ENCODE measurements at regions not wholly inside any gene's neighbourhood (a gene's known extent, or its start where the extent isn't known, plus 50 kb on each side); places are given as distances from the start of the nearest gene placed in this dataset.
"Not testable (repeated sequence)": the region's sequence is repeated elsewhere in the genome, so short reads cannot be mapped to it uniquely, and the experiment has no call there.

GRCh38 chr3:153528473-153528872, 366.4 kb downstream of the RAP2B start:
- H3K36me3 ChIP-seq = no peaks in the 10 kb centered on the region
- H3K4me1 ChIP-seq (ENCODE audit: low read depth) = no peaks in the 10 kb centered on the region
- H3K27ac ChIP-seq = no peak overlapping the region
- no peak for DNase-seq (ENCODE audit: low read depth in 1 of 2, low spot score in 1 of 2)
- H3K4me3 ChIP-seq = no peak overlapping the region
- H3K9me3 ChIP-seq (ENCODE audit: low read depth) = no peaks in the 10 kb centered on the region
- H3K27me3 ChIP-seq = no peaks in the 10 kb centered on the region
- TF ChIP-seq CTCF (IDR thresholded peaks at IDR 0.05; ENCODE audit: low read depth, low read length) = no peak

- no peak for DNase-seq (ENCODE audit: low read depth in 1 of 2, low spot score in 1 of 2)
- H3K27me3 ChIP-seq = no peaks in the 10 kb centered on the region
- H3K27ac ChIP-seq = no peak overlapping the region
- TF ChIP-seq CTCF (IDR thresholded peaks at IDR 0.05; ENCODE audit: low read depth, low read length) = no peak
- no peaks in the 10 kb centered on the region for H3K9me3 ChIP-seq (ENCODE audit: low read depth)
- H3K4me3 ChIP-seq = no peak overlapping the region
- no peaks in the 10 kb centered on the region for H3K36me3 ChIP-seq
- H3K4me1 ChIP-seq (ENCODE audit: low read depth) = no peaks in the 10 kb centered on the region
These were observed 377.2 kb downstream of the RAP2B start for GRCh38 chr3:153539263-153539662.

- H3K27ac ChIP-seq = no peak overlapping the region
- no peaks in the 10 kb centered on the region for H3K4me1 ChIP-seq (ENCODE audit: low read depth)
- no peak for TF ChIP-seq CTCF (IDR thresholded peaks at IDR 0.05; ENCODE audit: low read depth, low read length)
- no peaks in the 10 kb centered on the region for H3K27me3 ChIP-seq
- H3K4me3 ChIP-seq = no peak overlapping the region
- H3K9me3 ChIP-seq (ENCODE audit: low read depth) = no peaks in the 10 kb centered on the region
- H3K36me3 ChIP-seq = no peaks in the 10 kb centered on the region
- no peak for DNase-seq (ENCODE audit: low read depth in 1 of 2, low spot score in 1 of 2)
These were observed 383.4 kb downstream of the RAP2B start for GRCh38 chr3:153545471-153545870.

GRCh38 chr3:153547970-153548369, 385.9 kb downstream of the RAP2B start:
- TF ChIP-seq CTCF (IDR thresholded peaks at IDR 0.05; ENCODE audit: low read depth, low read length) = no peak
- no peak for DNase-seq (ENCODE audit: low read depth in 1 of 2, low spot score in 1 of 2)
- H3K9me3 ChIP-seq (ENCODE audit: low read depth) = no peaks in the 10 kb centered on the region
- no peak overlapping the region for H3K27ac ChIP-seq
- H3K4me3 ChIP-seq = no peak overlapping the region
- no peaks in the 10 kb centered on the region for H3K36me3 ChIP-seq
- no peaks in the 10 kb centered on the region for H3K27me3 ChIP-seq
- H3K4me1 ChIP-seq (ENCODE audit: low read depth) = no peaks in the 10 kb centered on the region

GRCh38 chr3:153549686-153550085, 387.7 kb downstream of the RAP2B start:
- not testable (repeated sequence) for H3K9me3 ChIP-seq (ENCODE audit: low read depth); H3K27me3 ChIP-seq; H3K4me3 ChIP-seq

GRCh38 chr3:153551536-153552285, 389.7 kb downstream of the RAP2B start:
- no peak overlapping the region for H3K4me3 ChIP-seq

More at GRCh38 chr3:153549686-153550085, 387.7 kb downstream of the RAP2B start:
- not testable (repeated sequence) for H3K36me3 ChIP-seq; H3K4me1 ChIP-seq (ENCODE audit: low read depth); DNase-seq (ENCODE audit: low read depth in 1 of 2, low spot score in 1 of 2); H3K27ac ChIP-seq

More at GRCh38 chr3:153551536-153552285, 389.7 kb downstream of the RAP2B start:
- no peaks in the 10 kb centered on the region for H3K36me3 ChIP-seq
- H3K27me3 ChIP-seq = no peaks in the 10 kb centered on the region
- no peak overlapping the region for H3K27ac ChIP-seq
- no peak for DNase-seq (ENCODE audit: low read depth in 1 of 2, low spot score in 1 of 2)
- H3K4me1 ChIP-seq (ENCODE audit: low read depth) = no peaks in the 10 kb centered on the region
- TF ChIP-seq CTCF (IDR thresholded peaks at IDR 0.05; ENCODE audit: low read depth, low read length) = no peak
- no peaks in the 10 kb centered on the region for H3K9me3 ChIP-seq (ENCODE audit: low read depth)

Data from cardiac muscle cell (in vitro differentiated cells and primary cell).